H1 (cell line): ENCODE measurements at regions not wholly inside any gene's neighbourhood (a gene's known extent, or its start where the extent isn't known, plus 50 kb on each side); places are given as distances from the start of the nearest gene placed in this dataset.

Source experiments
- ATF3 ChIP-seq: IDR thresholded peaks from 2 replicates; pipeline ENCODE4 v1.6.1; 2011; ENCODE audit warnings: low read depth, mild to moderate bottlenecking, low read length; ENCODE audit not compliant: insufficient read depth
- CBX8 ChIP-seq: fragments of 300-800, 300-1000 bp; sonication (generic); IDR thresholded peaks from 2 replicates; pipeline ENCODE4 v1.7.1; 2016; ENCODE audit warnings: low read depth, low read length, borderline replicate concordance
- CTCF ChIP-seq, 3 experiments: IDR thresholded peaks; 1 replicate in 2 of 3; 2 replicates in 1 of 3; pipeline versions ENCODE4 v1.5.1 to v1.6.1; 2011; ENCODE audit warnings: low read length in 3 of 3, mild to moderate bottlenecking in 3 of 3, inconsistent platforms in 2 of 3, low read depth in 1 of 3, moderate library complexity in 1 of 3; ENCODE audit not compliant: insufficient read depth in 1 of 3; ENCODE audit errors: control extremely low read depth in 1 of 3
- EP300 ChIP-seq, 2 experiments: IDR thresholded peaks; 1 replicate in 1 of 2; 2 replicates in 1 of 2; pipeline ENCODE4 v1.6.1; 2011 to 2012; ENCODE audit warnings: low read depth in 2 of 2, low read length in 2 of 2, mild to moderate bottlenecking in 2 of 2, borderline replicate concordance in 1 of 2, inconsistent platforms in 1 of 2, moderate library complexity in 1 of 2
- EZH2 ChIP-seq: fragments of 200-600 bp; sonication (generic); IDR thresholded peaks from 2 replicates; pipeline ENCODE4 v1.7.1; 2012; ENCODE audit warnings: low read depth, mild to moderate bottlenecking, moderate library complexity, low read length, inconsistent platforms; ENCODE audit not compliant: severe bottlenecking
- FOSL1 ChIP-seq: IDR thresholded peaks from 2 replicates; pipeline ENCODE4 v1.6.1; 2011; ENCODE audit warnings: mild to moderate bottlenecking, low read depth, low read length, moderate library complexity; ENCODE audit not compliant: insufficient read depth
- JUND ChIP-seq: IDR thresholded peaks from 2 replicates; pipeline ENCODE4 v1.6.1; 2011; ENCODE audit warnings: mild to moderate bottlenecking, improper control_type of control experiment, low read length
- POLR2A ChIP-seq, 2 experiments: IDR thresholded peaks; 1 replicate in 1 of 2; 2 replicates in 1 of 2; pipeline ENCODE4 v1.6.1; 2011; ENCODE audit warnings: low read depth in 2 of 2, low read length in 2 of 2, mild to moderate bottlenecking in 2 of 2; ENCODE audit errors: control extremely low read depth in 1 of 2
- POLR2AphosphoS5 ChIP-seq: IDR thresholded peaks from 2 replicates; pipeline ENCODE4 v1.6.1; 2011; ENCODE audit warnings: low read depth, low read length
- SP2 ChIP-seq: IDR thresholded peaks from 2 replicates; pipeline ENCODE4 v1.6.1; 2012; ENCODE audit warnings: mild to moderate bottlenecking, low read length, inconsistent platforms
- TAF1 ChIP-seq: IDR thresholded peaks from 2 replicates; pipeline ENCODE4 v1.6.1; 2011; ENCODE audit warnings: mild to moderate bottlenecking, low read depth, low read length
- ZNF274 ChIP-seq: IDR thresholded peaks from 2 replicates; pipeline ENCODE4 v1.7.0; 2012; ENCODE audit warnings: low read length, borderline replicate concordance; ENCODE audit errors: extremely low read depth
- TF ChIP-seq, protein P1 (sequence below): IDR thresholded peaks from 2 replicates; pipeline ENCODE4 v1.6.1; 2012; ENCODE audit warnings: inconsistent platforms
- TF ChIP-seq, protein P2 (sequence below): IDR thresholded peaks from 2 replicates; pipeline ENCODE4 v1.6.1; 2011; ENCODE audit warnings: low read length, improper control_type of control experiment

GRCh38 chr6:146895772-146896061, 296.9 kb downstream of the ADGB start:
- TF ChIP-seq CTCF (IDR thresholded peaks at IDR 0.05; ENCODE audit: control extremely low read depth in 1 of 3, insufficient read depth in 1 of 3, low read depth in 1 of 3, low read length in 3 of 3) = no peak
- no peak for TF ChIP-seq TAF1
- TF ChIP-seq POLR2AphosphoS5 = no peak
- TF ChIP-seq POLR2A (IDR thresholded peaks at IDR 0.05; ENCODE audit: control extremely low read depth in 1 of 2, low read depth in 2 of 2, low read length in 2 of 2) = no peak
- TF ChIP-seq, protein P1, sequence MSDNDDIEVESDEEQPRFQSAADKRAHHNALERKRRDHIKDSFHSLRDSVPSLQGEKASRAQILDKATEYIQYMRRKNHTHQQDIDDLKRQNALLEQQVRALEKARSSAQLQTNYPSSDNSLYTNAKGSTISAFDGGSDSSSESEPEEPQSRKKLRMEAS = no peak
- TF ChIP-seq FOSL1 = no peak
- no peak for TF ChIP-seq JUND
- no peak for TF ChIP-seq EZH2
- no peak for TF ChIP-seq EP300 (IDR thresholded peaks at IDR 0.05; ENCODE audit: borderline replicate concordance in 1 of 2, low read depth in 2 of 2, low read length in 2 of 2)
- no peak for TF ChIP-seq CBX8
- TF ChIP-seq ZNF274 = no peak
- no peak for TF ChIP-seq SP2
- TF ChIP-seq, protein P2, sequence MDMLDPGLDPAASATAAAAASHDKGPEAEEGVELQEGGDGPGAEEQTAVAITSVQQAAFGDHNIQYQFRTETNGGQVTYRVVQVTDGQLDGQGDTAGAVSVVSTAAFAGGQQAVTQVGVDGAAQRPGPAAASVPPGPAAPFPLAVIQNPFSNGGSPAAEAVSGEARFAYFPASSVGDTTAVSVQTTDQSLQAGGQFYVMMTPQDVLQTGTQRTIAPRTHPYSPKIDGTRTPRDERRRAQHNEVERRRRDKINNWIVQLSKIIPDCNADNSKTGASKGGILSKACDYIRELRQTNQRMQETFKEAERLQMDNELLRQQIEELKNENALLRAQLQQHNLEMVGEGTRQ = no peak
- no peak for TF ChIP-seq ATF3
